HepG2 (cell line): ENCODE measurements at regions not wholly inside any gene's neighbourhood (a gene's known extent, or its start where the extent isn't known, plus 50 kb on each side); places are given as distances from the start of the nearest gene placed in this dataset.

Experiments
- ERF ChIP-seq: IDR thresholded peaks from 2 replicates; pipeline ENCODE4 v1.6.1; 2018; ENCODE audit warnings: missing biosample characterization, missing genetic modification reagents
- SALL2 ChIP-seq: sonication (generic); formaldehyde crosslinking; IDR thresholded peaks from 2 replicates; pipeline ENCODE4 v1.8.1; 2023; ENCODE audit warnings: mild to moderate bottlenecking, missing genetic modification reagents, inconsistent platforms
- ZBTB20 ChIP-seq: sonication (generic); formaldehyde crosslinking; IDR thresholded peaks from 2 replicates; pipeline ENCODE4 v1.8.1; 2023; ENCODE audit warnings: missing genetic modification reagents, low read depth, mild to moderate bottlenecking, borderline replicate concordance
- ZZZ3 ChIP-seq: sonication (generic); formaldehyde crosslinking; IDR thresholded peaks from 2 replicates; pipeline ENCODE4 v1.4.0; 2020; ENCODE audit warnings: missing genetic modification reagents, mild to moderate bottlenecking, borderline replicate concordance
- TF ChIP-seq, protein P1 (sequence below): sonication (generic); formaldehyde crosslinking; IDR thresholded peaks from 2 replicates; pipeline ENCODE4 v1.8.0; 2022; ENCODE audit warnings: missing genetic modification reagents, mild to moderate bottlenecking, borderline replicate concordance
- TF ChIP-seq, protein P2 (sequence below): IDR thresholded peaks from 2 replicates; pipeline ENCODE4 v1.6.1; 2012; ENCODE audit warnings: inconsistent platforms
- TF ChIP-seq, protein P3 (sequence below): sonication (generic); formaldehyde crosslinking; IDR thresholded peaks from 2 replicates; pipeline ENCODE4 v1.5.0; 2020; ENCODE audit warnings: mild to moderate bottlenecking, missing genetic modification reagents, moderate library complexity

DNA sequence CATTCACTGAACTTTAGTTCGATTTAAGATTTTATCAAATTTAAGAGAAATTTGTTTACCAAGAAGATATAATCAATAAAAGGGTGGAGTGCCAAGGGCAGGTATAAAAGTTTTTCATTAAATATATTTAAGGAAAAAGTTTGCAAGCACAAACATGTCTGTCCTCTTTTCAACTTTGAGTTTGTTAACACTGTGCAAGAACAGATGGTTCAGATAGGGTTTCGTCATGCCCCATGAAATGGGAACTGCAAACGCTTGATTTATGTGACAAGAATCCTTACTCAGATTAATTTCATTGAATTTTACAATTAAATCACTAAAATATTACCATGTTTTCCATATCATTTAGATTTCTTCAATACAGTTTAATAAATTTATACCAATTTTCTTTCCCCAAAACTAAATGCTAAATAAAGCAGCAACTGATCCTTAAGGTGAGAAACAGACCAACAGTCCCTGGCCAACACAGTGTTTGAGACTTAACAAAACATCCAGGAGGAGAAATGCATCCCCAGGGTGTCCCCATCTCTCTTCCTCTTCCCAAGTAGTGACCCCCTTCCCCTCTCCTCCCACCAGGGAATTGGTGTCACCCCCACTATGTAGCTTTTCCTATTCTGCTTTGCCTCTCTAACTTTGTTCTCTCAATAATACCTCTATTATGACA lies 292.9 kb downstream of the LTN1 start:
- TF ChIP-seq, protein P1, sequence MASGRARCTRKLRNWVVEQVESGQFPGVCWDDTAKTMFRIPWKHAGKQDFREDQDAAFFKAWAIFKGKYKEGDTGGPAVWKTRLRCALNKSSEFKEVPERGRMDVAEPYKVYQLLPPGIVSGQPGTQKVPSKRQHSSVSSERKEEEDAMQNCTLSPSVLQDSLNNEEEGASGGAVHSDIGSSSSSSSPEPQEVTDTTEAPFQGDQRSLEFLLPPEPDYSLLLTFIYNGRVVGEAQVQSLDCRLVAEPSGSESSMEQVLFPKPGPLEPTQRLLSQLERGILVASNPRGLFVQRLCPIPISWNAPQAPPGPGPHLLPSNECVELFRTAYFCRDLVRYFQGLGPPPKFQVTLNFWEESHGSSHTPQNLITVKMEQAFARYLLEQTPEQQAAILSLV (CRISPR knock-in tag), result no peak
- TF ChIP-seq, protein P2, sequence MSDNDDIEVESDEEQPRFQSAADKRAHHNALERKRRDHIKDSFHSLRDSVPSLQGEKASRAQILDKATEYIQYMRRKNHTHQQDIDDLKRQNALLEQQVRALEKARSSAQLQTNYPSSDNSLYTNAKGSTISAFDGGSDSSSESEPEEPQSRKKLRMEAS, result no peak
- no peak for TF ChIP-seq ZZZ3 (CRISPR knock-in tag)
- TF ChIP-seq, protein P3, sequence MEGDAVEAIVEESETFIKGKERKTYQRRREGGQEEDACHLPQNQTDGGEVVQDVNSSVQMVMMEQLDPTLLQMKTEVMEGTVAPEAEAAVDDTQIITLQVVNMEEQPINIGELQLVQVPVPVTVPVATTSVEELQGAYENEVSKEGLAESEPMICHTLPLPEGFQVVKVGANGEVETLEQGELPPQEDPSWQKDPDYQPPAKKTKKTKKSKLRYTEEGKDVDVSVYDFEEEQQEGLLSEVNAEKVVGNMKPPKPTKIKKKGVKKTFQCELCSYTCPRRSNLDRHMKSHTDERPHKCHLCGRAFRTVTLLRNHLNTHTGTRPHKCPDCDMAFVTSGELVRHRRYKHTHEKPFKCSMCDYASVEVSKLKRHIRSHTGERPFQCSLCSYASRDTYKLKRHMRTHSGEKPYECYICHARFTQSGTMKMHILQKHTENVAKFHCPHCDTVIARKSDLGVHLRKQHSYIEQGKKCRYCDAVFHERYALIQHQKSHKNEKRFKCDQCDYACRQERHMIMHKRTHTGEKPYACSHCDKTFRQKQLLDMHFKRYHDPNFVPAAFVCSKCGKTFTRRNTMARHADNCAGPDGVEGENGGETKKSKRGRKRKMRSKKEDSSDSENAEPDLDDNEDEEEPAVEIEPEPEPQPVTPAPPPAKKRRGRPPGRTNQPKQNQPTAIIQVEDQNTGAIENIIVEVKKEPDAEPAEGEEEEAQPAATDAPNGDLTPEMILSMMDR, result no peak
- no peak for TF ChIP-seq ZBTB20
- no peak for TF ChIP-seq SALL2 (CRISPR knock-in tag)
- TF ChIP-seq ERF, result no peak
